Neutrophil (primary cell): ENCODE measurements at regions not wholly inside any gene's neighbourhood (a gene's known extent, or its start where the extent isn't known, plus 50 kb on each side); places are given as distances from the start of the nearest gene placed in this dataset.

Experiments
- H3K27ac ChIP-seq: fragments of 200-600 bp; sonication (generic); 2 replicates; pipeline ENCODE4 v1.5.1; 2016; ENCODE audit warnings: mild to moderate bottlenecking, moderate library complexity
- H3K27me3 ChIP-seq: fragments of 200-600 bp; sonication (generic); 2 replicates; pipeline ENCODE4 v1.6.0; 2016; ENCODE audit warnings: mild to moderate bottlenecking
- H3K36me3 ChIP-seq: fragments of 200-600 bp; sonication (generic); 2 replicates; pipeline ENCODE4 v1.5.1; 2017
- H3K4me1 ChIP-seq, 2 experiments: fragments of 200-600 bp in 1 of 2; sonication (generic) in 1 of 2; 1 replicate in 1 of 2; 2 replicates in 1 of 2; pipeline versions ENCODE4 v1.5.1 to v1.6.1; 2013 to 2016; ENCODE audit warnings: low read depth in 1 of 2, low read length in 1 of 2, mild to moderate bottlenecking in 1 of 2, moderate library complexity in 1 of 2; ENCODE audit not compliant: control insufficient read depth in 1 of 2, insufficient read depth in 1 of 2
- H3K4me3 ChIP-seq, 2 experiments: fragments of 200-600 bp in 1 of 2; sonication (generic) in 1 of 2; 1 replicate in 1 of 2; 2 replicates in 1 of 2; pipeline ENCODE4 v1.5.1; 2013 to 2016; ENCODE audit warnings: low read depth in 1 of 2, low read length in 1 of 2, mild to moderate bottlenecking in 1 of 2, moderate library complexity in 1 of 2
- H3K9me3 ChIP-seq: fragments of 200-600 bp; sonication (generic); 2 replicates; pipeline ENCODE4 v1.5.1; 2016
- TF ChIP-seq, protein P1 (sequence below): fragments of 200-600 bp; sonication (generic); IDR thresholded peaks from 2 replicates; pipeline ENCODE4 v1.5.1; 2016; ENCODE audit warnings: antibody characterized with exemption

DNA sequence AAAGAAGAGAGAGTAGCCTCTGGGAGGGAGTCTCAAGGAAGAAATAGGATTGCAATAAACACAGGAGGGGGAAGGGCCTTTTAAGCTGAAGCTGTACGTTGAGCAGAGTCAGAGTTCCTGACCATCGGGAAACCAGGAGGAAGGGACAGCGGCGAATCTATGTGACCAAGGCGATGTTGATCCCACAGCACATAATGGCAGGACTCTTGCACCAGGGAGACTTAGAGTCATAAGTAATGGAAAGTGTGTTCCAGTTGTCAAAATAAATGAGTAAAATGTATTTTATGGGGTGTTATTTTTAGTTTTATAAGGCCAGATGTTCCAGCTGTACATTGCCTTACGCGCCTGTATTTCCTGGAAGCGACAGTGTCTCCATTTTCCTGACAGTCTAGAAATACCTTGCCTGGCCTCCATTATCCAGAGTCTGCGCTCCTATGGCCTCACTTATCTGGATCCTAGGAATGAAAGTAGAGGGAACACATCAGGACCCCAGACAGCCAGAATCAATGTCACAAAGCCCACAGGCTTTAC, 152.8 kb upstream of the COPS8 start:
- Histone ChIP-seq H3K4me3 (no peak overlapping the region), H3K9me3 (no peaks in the 10 kb centered on the region), H3K27me3 (peaks cover 27% of the 10 kb centered on the region), H3K4me1 (peaks cover 0 to 8% of the 10 kb centered on the region in 2 experiments), H3K27ac (no peak overlapping the region), H3K36me3 (no peaks in the 10 kb centered on the region)
- TF ChIP-seq, protein P1, sequence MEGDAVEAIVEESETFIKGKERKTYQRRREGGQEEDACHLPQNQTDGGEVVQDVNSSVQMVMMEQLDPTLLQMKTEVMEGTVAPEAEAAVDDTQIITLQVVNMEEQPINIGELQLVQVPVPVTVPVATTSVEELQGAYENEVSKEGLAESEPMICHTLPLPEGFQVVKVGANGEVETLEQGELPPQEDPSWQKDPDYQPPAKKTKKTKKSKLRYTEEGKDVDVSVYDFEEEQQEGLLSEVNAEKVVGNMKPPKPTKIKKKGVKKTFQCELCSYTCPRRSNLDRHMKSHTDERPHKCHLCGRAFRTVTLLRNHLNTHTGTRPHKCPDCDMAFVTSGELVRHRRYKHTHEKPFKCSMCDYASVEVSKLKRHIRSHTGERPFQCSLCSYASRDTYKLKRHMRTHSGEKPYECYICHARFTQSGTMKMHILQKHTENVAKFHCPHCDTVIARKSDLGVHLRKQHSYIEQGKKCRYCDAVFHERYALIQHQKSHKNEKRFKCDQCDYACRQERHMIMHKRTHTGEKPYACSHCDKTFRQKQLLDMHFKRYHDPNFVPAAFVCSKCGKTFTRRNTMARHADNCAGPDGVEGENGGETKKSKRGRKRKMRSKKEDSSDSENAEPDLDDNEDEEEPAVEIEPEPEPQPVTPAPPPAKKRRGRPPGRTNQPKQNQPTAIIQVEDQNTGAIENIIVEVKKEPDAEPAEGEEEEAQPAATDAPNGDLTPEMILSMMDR = no peak

DNA sequence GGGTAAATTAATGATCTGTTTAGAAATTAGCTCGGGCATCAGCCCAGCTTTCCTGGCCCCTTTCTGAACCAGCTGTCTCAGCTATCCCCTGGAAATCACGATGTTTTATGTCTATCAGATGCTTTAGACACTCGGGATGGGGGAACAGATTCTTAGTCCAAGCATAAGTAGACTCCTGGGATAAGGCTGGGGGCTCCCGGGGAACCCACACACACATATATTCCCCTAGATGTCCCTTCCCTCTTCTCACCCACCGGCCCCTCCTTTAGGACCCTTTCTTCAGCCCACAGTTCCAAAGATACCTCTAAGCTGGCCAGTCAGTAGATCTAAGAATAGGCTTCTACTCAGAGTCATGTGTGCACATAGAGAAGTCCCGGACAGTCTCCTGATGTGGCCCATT, 151.5 kb upstream of the COPS8 start:
- peaks cover 17% of the 10 kb centered on the region for H3K27me3 ChIP-seq
- H3K4me1 ChIP-seq = no peaks in the 10 kb centered on the region
- no peak overlapping the region for H3K27ac ChIP-seq
- TF ChIP-seq, protein P1 = no peak
- no peaks in the 10 kb centered on the region for H3K9me3 ChIP-seq
- H3K36me3 ChIP-seq = no peaks in the 10 kb centered on the region
- no peak overlapping the region for H3K4me3 ChIP-seq

DNA sequence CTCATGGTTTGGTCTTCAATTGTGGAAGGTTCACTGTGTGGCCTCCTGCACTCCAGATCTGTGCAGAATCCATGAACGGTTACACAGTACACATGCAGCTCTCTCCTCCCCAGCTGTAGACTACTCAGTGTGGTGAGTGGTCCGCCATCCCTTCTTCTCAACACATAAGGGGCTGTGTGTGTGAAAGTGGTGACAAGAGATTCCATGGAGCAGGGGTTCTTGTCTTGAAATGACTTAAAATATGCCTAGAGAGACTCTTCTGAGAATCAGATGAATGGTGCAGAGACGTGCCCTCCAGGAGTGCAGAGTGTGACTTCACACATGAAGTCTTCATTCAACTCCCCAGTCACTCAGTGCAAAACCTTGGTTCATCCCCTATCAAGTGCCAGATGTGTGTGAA, 151.0 kb upstream of the COPS8 start:
- Histone ChIP-seq H3K4me1 (no peaks in the 10 kb centered on the region), H3K9me3 (no peaks in the 10 kb centered on the region), H3K27ac (no peak overlapping the region), H3K36me3 (no peaks in the 10 kb centered on the region), H3K4me3 (no peak overlapping the region), H3K27me3 (peaks cover 17% of the 10 kb centered on the region)
- TF ChIP-seq, protein P1 = no peak

DNA sequence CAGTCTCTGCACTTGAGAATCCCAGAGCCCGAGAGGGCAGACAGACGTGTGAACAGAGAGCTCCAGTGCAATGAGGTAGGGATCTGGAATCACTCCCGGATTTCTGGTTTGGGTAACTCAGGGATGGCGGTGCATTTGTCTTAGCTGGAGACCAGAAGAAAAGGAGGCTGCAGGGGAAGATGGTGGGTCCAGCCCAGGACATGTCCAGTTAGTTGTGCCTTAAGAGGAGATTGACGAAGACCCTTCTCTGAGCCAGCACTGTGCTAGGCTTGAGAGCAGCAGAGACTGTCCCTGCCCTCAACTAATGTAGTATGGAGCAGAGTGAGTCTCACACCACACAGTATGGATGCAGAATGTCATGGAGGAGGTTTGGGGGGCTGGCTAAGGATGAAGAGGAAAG, 150.6 kb upstream of the COPS8 start:
- no peaks in the 10 kb centered on the region for H3K36me3 ChIP-seq
- no peaks in the 10 kb centered on the region for H3K9me3 ChIP-seq
- H3K27ac ChIP-seq = no peak overlapping the region
- H3K4me1 ChIP-seq = no peaks in the 10 kb centered on the region
- no peak overlapping the region for H3K4me3 ChIP-seq
- H3K27me3 ChIP-seq = peaks cover 17% of the 10 kb centered on the region
- TF ChIP-seq, protein P1 = no peak

- no peak overlapping the region for H3K27ac ChIP-seq
- TF ChIP-seq, protein P1 = no peak
- peaks cover 17% of the 10 kb centered on the region for H3K27me3 ChIP-seq
These were observed 149.9 kb upstream of the COPS8 start for GRCh38 chr2:236935631-236936445.

More at GRCh38 chr2:236935631-236936445, 149.9 kb upstream of the COPS8 start:
- H3K4me1 ChIP-seq = peaks cover 3 to 4% of the 10 kb centered on the region in 2 experiments
- no peaks in the 10 kb centered on the region for H3K36me3 ChIP-seq
- no peaks in the 10 kb centered on the region for H3K9me3 ChIP-seq
- H3K4me3 ChIP-seq = no peak overlapping the region
